K562 (cell line): ENCODE measurements at regions not wholly inside any gene's neighbourhood (a gene's known extent, or its start where the extent isn't known, plus 50 kb on each side); places are given as distances from the start of the nearest gene placed in this dataset.

Experiments used
- ADNP ChIP-seq: fragments of 200-800 bp; sonication (Bioruptor generic); IDR thresholded peaks from 2 replicates; pipeline ENCODE4 v1.6.1; 2016; ENCODE audit warnings: missing genetic modification characterization, missing compliant biosample characterization
- CREM ChIP-seq: IDR thresholded peaks from 2 replicates; pipeline ENCODE4 v1.6.1; 2014; ENCODE audit warnings: antibody characterized with exemption, low read depth
- HDGF ChIP-seq: fragments of 450-650 bp; IDR thresholded peaks from 2 replicates; pipeline ENCODE4 v1.6.1; 2016
- KDM5B ChIP-seq: fragments of 200-600 bp; sonication (generic); IDR thresholded peaks from 2 replicates; pipeline ENCODE4 v1.6.1; 2012; ENCODE audit warnings: low read depth, mild to moderate bottlenecking, moderate library complexity, low read length, control low read depth, inconsistent platforms; ENCODE audit not compliant: insufficient replicate concordance
- MAFF ChIP-seq: IDR thresholded peaks from 2 replicates; pipeline ENCODE4 v1.6.1; 2012; ENCODE audit warnings: low read length, improper control_type of control experiment
- NONO ChIP-seq, 2 experiments: fragments of 200-400 bp in 1 of 2; fragments of 450-650 bp in 1 of 2; formaldehyde crosslinking in 1 of 2; IDR thresholded peaks; 2 replicates each; pipeline ENCODE4 v1.6.1; 2017; ENCODE audit warnings: low read depth in 2 of 2, mild to moderate bottlenecking in 2 of 2, moderate library complexity in 2 of 2, low read length in 1 of 2
- NR4A1 ChIP-seq, 2 experiments: fragments of 250-450 bp in 1 of 2; fragments of 450-650 bp in 1 of 2; sonication (Bioruptor Pico) in 1 of 2; IDR thresholded peaks; 2 replicates each; pipeline versions ENCODE4 v1.4.0 to v1.6.1; 2016 to 2020; ENCODE audit warnings: mild to moderate bottlenecking in 2 of 2, missing compliant biosample characterization in 1 of 2, missing genetic modification characterization in 1 of 2, moderate library complexity in 1 of 2
- PML ChIP-seq: IDR thresholded peaks from 2 replicates; pipeline ENCODE4 v1.6.1; 2012; ENCODE audit warnings: low read length, inconsistent platforms
- PPARD ChIP-seq: fragments of 250-450 bp; sonication (Bioruptor Pico); IDR thresholded peaks from 2 replicates; pipeline ENCODE4 v1.8.0; 2022; ENCODE audit warnings: inconsistent platforms, mild to moderate bottlenecking, moderate library complexity
- RREB1 ChIP-seq: fragments of 250-450 bp; sonication (Bioruptor Pico); IDR thresholded peaks from 2 replicates; pipeline ENCODE4 v1.4.0; 2020
- SFPQ ChIP-seq: fragments of 200-400 bp; formaldehyde crosslinking; IDR thresholded peaks from 2 replicates; pipeline ENCODE4 v1.6.1; 2017; ENCODE audit warnings: mild to moderate bottlenecking, low read depth, low read length, moderate library complexity
- TRIM28 ChIP-seq: fragments of 450-650 bp; IDR thresholded peaks from 2 replicates; pipeline ENCODE4 v1.6.1; 2017
- U2AF1 ChIP-seq: fragments of 200-400 bp; formaldehyde crosslinking; optimal IDR thresholded peaks from 2 replicates; pipeline ENCODE3; 2017; ENCODE audit warnings: mild to moderate bottlenecking, low read depth, low read length, moderate library complexity
- XRCC5 ChIP-seq: fragments of 200-400 bp; formaldehyde crosslinking; IDR thresholded peaks from 2 replicates; pipeline ENCODE4 v1.6.1; 2017; ENCODE audit warnings: low read depth, mild to moderate bottlenecking, low read length
- ZBTB17 ChIP-seq: fragments of 450-650 bp; formaldehyde crosslinking; IDR thresholded peaks from 2 replicates; pipeline ENCODE4 v1.4.0; 2020; ENCODE audit warnings: mild to moderate bottlenecking
- ZBTB49 ChIP-seq: sonication (generic); formaldehyde crosslinking; IDR thresholded peaks from 2 replicates; pipeline ENCODE4 v1.8.0; 2022; ENCODE audit warnings: missing genetic modification reagents, mild to moderate bottlenecking, borderline replicate concordance
- ZNF197 ChIP-seq: fragments of 200-800 bp; sonication (Bioruptor generic); IDR thresholded peaks from 2 replicates; pipeline ENCODE4 v1.6.1; 2016; ENCODE audit warnings: low read depth, missing genetic modification characterization, missing compliant biosample characterization
- ZSCAN29 ChIP-seq: fragments of 450-650 bp; IDR thresholded peaks from 2 replicates; pipeline ENCODE4 v1.6.1; 2017

- no peak for TF ChIP-seq NR4A1 (CRISPR knock-in tag; IDR thresholded peaks at IDR 0.05)
- no peak for TF ChIP-seq NR4A1 (tag; IDR thresholded peaks at IDR 0.05)
- TF ChIP-seq CREM, result no peak
- 0 out of 2 replicates have a peak, but pooled peaks have one; percentile 43 for TF ChIP-seq PML
- TF ChIP-seq ZSCAN29, result no peak
- no peak for TF ChIP-seq ZBTB49
- no peak for TF ChIP-seq SFPQ
- 0 out of 2 replicates have a peak, but pooled peaks have one; percentile 43 for TF ChIP-seq ZNF197 (CRISPR knock-in tag)
- no peak for TF ChIP-seq XRCC5
- TF ChIP-seq ZBTB17 (CRISPR knock-in tag), result no peak
- TF ChIP-seq HDGF, result no peak
- TF ChIP-seq PPARD (CRISPR knock-in tag), result no peak
- TF ChIP-seq U2AF1, result no peak
- TF ChIP-seq NONO (IDR thresholded peaks at IDR 0.05; ENCODE audit: low read depth in 2 of 2, low read length in 1 of 2), result no peak
- no peak for TF ChIP-seq RREB1 (CRISPR knock-in tag)
- TF ChIP-seq MAFF, result peak; percentile 39; the same call in 1 of the 2 replicates
- no peak for TF ChIP-seq KDM5B
- TF ChIP-seq ADNP (tag), result 0 out of 2 replicates have a peak, but pooled peaks have one; percentile 23
- TF ChIP-seq TRIM28, result no peak
Observed at GRCh38 chr6:137767911-137768690, 99.0 kb upstream of the TNFAIP3 start (continued).
